Body of pancreas (tissue), 4 donors: ENCODE measurements at regions not wholly inside any gene's neighbourhood (a gene's known extent, or its start where the extent isn't known, plus 50 kb on each side); places are given as distances from the start of the nearest gene placed in this dataset.

Experiments
- POLR2A ChIP-seq, 3 donors: fragments of 450-650 bp; IDR thresholded peaks; one replicate each; pipeline ENCODE4 v1.6.1; 2016; ENCODE audit warnings: antibody characterized with exemption in 3 of 3, mild to moderate bottlenecking in 2 of 3
- TF ChIP-seq, protein P1 (sequence below), 7 experiments: fragments of 450-650 bp in 4 of 7; fragments of 200-600 bp in 3 of 7; sonication (generic) in 3 of 7; IDR thresholded peaks; one replicate each; pipeline ENCODE4 v1.5.1; 2016 to 2019; ENCODE audit warnings: antibody characterized with exemption in 7 of 7

DNA sequence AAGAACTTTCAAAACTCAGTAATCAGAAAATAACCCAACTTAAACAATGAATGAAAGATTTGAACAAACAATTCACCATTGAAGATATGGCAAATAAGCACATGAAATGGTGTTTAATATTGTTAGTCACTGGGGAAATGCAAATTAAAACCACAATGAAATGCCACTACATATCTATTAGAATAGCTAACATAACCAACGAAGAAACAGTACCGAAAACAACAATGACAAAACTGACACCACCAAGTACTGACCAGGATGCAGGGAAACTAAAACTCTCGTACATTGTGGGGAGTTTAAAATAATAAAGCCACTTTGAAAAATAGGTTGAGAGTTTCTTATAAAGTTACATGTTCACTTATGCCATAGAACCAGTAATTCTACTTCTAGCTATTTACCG, 69.1 kb downstream of the KBTBD8 start:
- TF ChIP-seq POLR2A (IDR thresholded peaks at IDR 0.05), result no peak
- TF ChIP-seq, protein P1, sequence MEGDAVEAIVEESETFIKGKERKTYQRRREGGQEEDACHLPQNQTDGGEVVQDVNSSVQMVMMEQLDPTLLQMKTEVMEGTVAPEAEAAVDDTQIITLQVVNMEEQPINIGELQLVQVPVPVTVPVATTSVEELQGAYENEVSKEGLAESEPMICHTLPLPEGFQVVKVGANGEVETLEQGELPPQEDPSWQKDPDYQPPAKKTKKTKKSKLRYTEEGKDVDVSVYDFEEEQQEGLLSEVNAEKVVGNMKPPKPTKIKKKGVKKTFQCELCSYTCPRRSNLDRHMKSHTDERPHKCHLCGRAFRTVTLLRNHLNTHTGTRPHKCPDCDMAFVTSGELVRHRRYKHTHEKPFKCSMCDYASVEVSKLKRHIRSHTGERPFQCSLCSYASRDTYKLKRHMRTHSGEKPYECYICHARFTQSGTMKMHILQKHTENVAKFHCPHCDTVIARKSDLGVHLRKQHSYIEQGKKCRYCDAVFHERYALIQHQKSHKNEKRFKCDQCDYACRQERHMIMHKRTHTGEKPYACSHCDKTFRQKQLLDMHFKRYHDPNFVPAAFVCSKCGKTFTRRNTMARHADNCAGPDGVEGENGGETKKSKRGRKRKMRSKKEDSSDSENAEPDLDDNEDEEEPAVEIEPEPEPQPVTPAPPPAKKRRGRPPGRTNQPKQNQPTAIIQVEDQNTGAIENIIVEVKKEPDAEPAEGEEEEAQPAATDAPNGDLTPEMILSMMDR (IDR thresholded peaks at IDR 0.05), result no peak
